ENCODE measurements at regions not wholly inside any gene's neighbourhood (a gene's known extent, or its start where the extent isn't known, plus 50 kb on each side); places are given as distances from the start of the nearest gene placed in this dataset.

DNA sequence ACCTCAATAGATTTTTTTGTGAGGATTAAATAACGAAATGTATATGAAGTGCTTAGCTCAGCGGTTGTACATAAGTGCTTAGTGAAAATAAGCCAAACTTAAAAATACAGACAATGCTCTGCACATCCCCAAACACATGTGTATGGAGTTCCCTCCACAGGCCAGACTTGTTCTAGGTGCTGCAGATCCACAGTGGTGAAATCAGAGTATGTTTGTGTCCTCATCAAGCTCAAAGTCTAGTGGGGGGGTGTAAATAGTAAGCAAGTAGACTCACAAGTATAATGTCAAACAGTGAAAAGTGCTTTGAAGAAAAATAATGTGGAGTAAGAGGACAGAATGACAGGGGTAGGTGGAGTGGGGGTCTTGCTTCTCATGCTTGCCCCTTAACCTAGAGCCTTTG lies 157.4 kb upstream of the SPRY4 start:
- TF ChIP-seq, protein P1, sequence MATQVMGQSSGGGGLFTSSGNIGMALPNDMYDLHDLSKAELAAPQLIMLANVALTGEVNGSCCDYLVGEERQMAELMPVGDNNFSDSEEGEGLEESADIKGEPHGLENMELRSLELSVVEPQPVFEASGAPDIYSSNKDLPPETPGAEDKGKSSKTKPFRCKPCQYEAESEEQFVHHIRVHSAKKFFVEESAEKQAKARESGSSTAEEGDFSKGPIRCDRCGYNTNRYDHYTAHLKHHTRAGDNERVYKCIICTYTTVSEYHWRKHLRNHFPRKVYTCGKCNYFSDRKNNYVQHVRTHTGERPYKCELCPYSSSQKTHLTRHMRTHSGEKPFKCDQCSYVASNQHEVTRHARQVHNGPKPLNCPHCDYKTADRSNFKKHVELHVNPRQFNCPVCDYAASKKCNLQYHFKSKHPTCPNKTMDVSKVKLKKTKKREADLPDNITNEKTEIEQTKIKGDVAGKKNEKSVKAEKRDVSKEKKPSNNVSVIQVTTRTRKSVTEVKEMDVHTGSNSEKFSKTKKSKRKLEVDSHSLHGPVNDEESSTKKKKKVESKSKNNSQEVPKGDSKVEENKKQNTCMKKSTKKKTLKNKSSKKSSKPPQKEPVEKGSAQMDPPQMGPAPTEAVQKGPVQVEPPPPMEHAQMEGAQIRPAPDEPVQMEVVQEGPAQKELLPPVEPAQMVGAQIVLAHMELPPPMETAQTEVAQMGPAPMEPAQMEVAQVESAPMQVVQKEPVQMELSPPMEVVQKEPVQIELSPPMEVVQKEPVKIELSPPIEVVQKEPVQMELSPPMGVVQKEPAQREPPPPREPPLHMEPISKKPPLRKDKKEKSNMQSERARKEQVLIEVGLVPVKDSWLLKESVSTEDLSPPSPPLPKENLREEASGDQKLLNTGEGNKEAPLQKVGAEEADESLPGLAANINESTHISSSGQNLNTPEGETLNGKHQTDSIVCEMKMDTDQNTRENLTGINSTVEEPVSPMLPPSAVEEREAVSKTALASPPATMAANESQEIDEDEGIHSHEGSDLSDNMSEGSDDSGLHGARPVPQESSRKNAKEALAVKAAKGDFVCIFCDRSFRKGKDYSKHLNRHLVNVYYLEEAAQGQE (IDR thresholded peaks at IDR 0.05; ENCODE audit: borderline replicate concordance), result no peak
- no peak for TF ChIP-seq EZH2 (IDR thresholded peaks at IDR 0.05; ENCODE audit: borderline replicate concordance, insufficient read depth, low read length, poor library complexity, severe bottlenecking)
- no peak for TF ChIP-seq RAD21 (conservative IDR thresholded peaks at IDR 0.05)
- TF ChIP-seq CTCF (IDR thresholded peaks at IDR 0.05; ENCODE audit: poor library complexity, severe bottlenecking), result no peak

Data from neural cell (in vitro differentiated cells).